ENCODE measurements at regions not wholly inside any gene's neighbourhood (a gene's known extent, or its start where the extent isn't known, plus 50 kb on each side); places are given as distances from the start of the nearest gene placed in this dataset.

DNA sequence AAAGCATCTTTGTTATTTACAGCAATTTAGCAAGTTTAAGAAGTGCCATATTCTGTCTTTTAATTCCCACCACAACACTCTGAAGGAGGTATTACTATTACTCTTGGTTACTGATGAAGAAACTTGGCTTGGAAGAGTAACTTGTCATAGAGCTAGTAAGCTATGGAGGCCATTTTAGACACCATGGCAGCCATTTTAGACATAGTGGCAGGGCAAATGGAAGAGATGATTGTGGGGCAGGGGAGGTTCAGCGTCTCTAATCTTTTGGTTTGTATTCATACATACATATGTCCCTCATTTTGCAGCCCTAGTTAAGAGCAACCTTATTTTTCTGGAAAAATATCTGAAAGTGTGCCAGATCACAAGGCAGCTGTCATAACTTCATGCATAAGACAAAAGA lies 82.6 kb upstream of the SOX1 start:
- Histone ChIP-seq H3K36me3 (no peaks in the 10 kb centered on the region), H3K4me1 (no peaks in the 10 kb centered on the region), H3K4me3 (no peak overlapping the region), H3K9me3 (no peaks in the 10 kb centered on the region), H3K27ac (no peak overlapping the region), H3K27me3 (peaks cover 33% of the 10 kb centered on the region)
- WGBS, 2 donors (ENCODE audit: low coverage in 1 of 2), result 86 to 100% methylated on average over 1 of the region's 1 CpG
- TF ChIP-seq EP300 (IDR thresholded peaks at IDR 0.05), result no peak
- TF ChIP-seq POLR2A (IDR thresholded peaks at IDR 0.05), result no peak
- TF ChIP-seq POLR2AphosphoS5 (IDR thresholded peaks at IDR 0.05), result no peak
- TF ChIP-seq, protein P1, sequence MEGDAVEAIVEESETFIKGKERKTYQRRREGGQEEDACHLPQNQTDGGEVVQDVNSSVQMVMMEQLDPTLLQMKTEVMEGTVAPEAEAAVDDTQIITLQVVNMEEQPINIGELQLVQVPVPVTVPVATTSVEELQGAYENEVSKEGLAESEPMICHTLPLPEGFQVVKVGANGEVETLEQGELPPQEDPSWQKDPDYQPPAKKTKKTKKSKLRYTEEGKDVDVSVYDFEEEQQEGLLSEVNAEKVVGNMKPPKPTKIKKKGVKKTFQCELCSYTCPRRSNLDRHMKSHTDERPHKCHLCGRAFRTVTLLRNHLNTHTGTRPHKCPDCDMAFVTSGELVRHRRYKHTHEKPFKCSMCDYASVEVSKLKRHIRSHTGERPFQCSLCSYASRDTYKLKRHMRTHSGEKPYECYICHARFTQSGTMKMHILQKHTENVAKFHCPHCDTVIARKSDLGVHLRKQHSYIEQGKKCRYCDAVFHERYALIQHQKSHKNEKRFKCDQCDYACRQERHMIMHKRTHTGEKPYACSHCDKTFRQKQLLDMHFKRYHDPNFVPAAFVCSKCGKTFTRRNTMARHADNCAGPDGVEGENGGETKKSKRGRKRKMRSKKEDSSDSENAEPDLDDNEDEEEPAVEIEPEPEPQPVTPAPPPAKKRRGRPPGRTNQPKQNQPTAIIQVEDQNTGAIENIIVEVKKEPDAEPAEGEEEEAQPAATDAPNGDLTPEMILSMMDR (IDR thresholded peaks at IDR 0.05), result no peak
- no peak for ATAC-seq

DNA sequence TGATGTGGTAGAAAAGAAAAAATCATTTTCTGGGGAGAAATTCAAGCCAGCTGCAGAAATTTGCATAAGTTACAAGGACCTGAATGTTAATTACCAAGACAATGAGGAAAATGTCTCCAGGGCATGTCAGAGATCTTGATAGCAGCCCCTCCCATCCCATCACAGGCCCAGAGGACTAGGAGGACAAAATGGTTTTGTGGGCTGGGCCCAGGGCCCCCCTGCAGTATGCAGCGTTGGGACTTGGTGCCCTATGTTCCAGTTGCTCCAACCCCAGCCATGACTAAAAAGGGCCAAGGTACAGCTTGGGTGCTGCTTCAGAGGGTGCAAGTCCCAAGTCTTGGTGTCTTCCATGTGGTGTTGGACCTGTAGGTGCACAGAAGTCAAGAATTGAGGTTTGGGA lies 76.6 kb upstream of the SOX1 start:
- no peak overlapping the region for H3K27ac ChIP-seq
- peaks cover 0 to 11% (median 0%) of the 10 kb centered on the region in 3 donors for H3K9me3 ChIP-seq
- H3K4me1 ChIP-seq, result no peaks in the 10 kb centered on the region
- peaks cover 15% of the 10 kb centered on the region for H3K27me3 ChIP-seq
- ATAC-seq, result no peak
- no CpG with 5 or more reads among the region's 1 CpG for WGBS, 2 donors (ENCODE audit: low coverage in 1 of 2)
- TF ChIP-seq EP300 (IDR thresholded peaks at IDR 0.05) (no peak), POLR2AphosphoS5 (IDR thresholded peaks at IDR 0.05) (no peak), POLR2A (IDR thresholded peaks at IDR 0.05) (no peak)
- TF ChIP-seq, protein P1 (IDR thresholded peaks at IDR 0.05), result no peak
- H3K4me3 ChIP-seq, result no peak overlapping the region
- no peaks in the 10 kb centered on the region for H3K36me3 ChIP-seq

DNA sequence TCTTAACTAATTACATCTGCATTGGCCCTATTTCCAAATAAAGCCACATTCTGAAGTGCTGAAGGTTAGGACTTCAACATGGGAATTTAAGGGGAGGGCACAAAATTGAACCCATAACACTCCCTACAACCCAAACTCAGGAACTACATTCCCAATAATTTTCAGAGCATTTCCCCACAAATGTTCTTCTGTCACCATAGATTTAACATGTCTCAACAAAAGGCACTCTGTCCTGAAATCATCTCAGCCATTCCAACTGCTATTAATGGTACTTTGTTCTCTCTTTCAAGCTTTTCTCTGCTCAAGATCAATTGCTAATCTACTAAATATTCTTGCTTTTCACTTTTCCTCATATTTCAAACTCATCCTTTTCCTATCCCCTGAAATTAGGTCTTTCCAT lies 74.0 kb upstream of the SOX1 start:
- ATAC-seq, result no peak
- Histone ChIP-seq H3K9me3 (peaks cover 0 to 11% (median 0%) of the 10 kb centered on the region in 3 donors), H3K4me3 (no peak overlapping the region), H3K27ac (no peak overlapping the region), H3K4me1 (no peaks in the 10 kb centered on the region), H3K36me3 (no peaks in the 10 kb centered on the region), H3K27me3 (peaks cover 26% of the 10 kb centered on the region)
- TF ChIP-seq EP300 (IDR thresholded peaks at IDR 0.05), result no peak
- TF ChIP-seq POLR2A (IDR thresholded peaks at IDR 0.05), result no peak
- TF ChIP-seq, protein P1 (IDR thresholded peaks at IDR 0.05), result no peak
- TF ChIP-seq POLR2AphosphoS5 (IDR thresholded peaks at IDR 0.05), result no peak

- Histone ChIP-seq H3K9me3 (peaks cover 0 to 11% (median 0%) of the 10 kb centered on the region in 3 donors), H3K27me3 (peaks cover 34% of the 10 kb centered on the region), H3K4me1 (no peaks in the 10 kb centered on the region), H3K27ac (no peak overlapping the region), H3K4me3 (no peak overlapping the region), H3K36me3 (no peaks in the 10 kb centered on the region)
- no peak for TF ChIP-seq POLR2A (IDR thresholded peaks at IDR 0.05)
- TF ChIP-seq, protein P1 (IDR thresholded peaks at IDR 0.05), result no peak
- no peak for TF ChIP-seq POLR2AphosphoS5 (IDR thresholded peaks at IDR 0.05)
- no peak for TF ChIP-seq EP300 (IDR thresholded peaks at IDR 0.05)
- ATAC-seq, result no peak
- WGBS, 2 donors (ENCODE audit: low coverage in 1 of 2), result 50 to 53% methylated on average over 2 to 3 of the region's 3 CpGs
Observed at GRCh38 chr13:111993691-111994090, 73.3 kb upstream of the SOX1 start.

- ATAC-seq, result no peak
- Histone ChIP-seq H3K4me3 (no peak overlapping the region), H3K4me1 (no peaks in the 10 kb centered on the region), H3K36me3 (no peaks in the 10 kb centered on the region), H3K9me3 (peaks cover 0 to 11% (median 0%) of the 10 kb centered on the region in 3 donors), H3K27ac (no peak overlapping the region), H3K27me3 (peaks cover 39% of the 10 kb centered on the region)
- 72 to 78% methylated on average over 4 to 11 of the region's 11 CpGs for WGBS, 2 donors (ENCODE audit: low coverage in 1 of 2)
- no peak for TF ChIP-seq POLR2AphosphoS5 (IDR thresholded peaks at IDR 0.05)
- TF ChIP-seq, protein P1 (IDR thresholded peaks at IDR 0.05), result no peak
- no peak for TF ChIP-seq POLR2A (IDR thresholded peaks at IDR 0.05)
- TF ChIP-seq EP300 (IDR thresholded peaks at IDR 0.05), result no peak
Observed at GRCh38 chr13:111994578-111994977, 72.4 kb upstream of the SOX1 start.

All from gastroesophageal sphincter (tissue), 4 donors.